Mesendoderm (in vitro differentiated cells): ENCODE measurements at regions not wholly inside any gene's neighbourhood (a gene's known extent, or its start where the extent isn't known, plus 50 kb on each side); places are given as distances from the start of the nearest gene placed in this dataset.

Source experiments
- DNase-seq: peaks from one replicate; pipeline ENCODE4 v3.0.0; 2013
- H2AK5ac ChIP-seq: 2 replicates; pipeline ENCODE4 v1.6.1; 2013; ENCODE audit warnings: low read length, inconsistent platforms
- H2BK120ac ChIP-seq: 2 replicates; pipeline ENCODE4 v1.6.1; 2013; ENCODE audit warnings: low read depth, mild to moderate bottlenecking, low read length, moderate library complexity, mixed read lengths
- H2BK15ac ChIP-seq: replicated peaks from 2 replicates; pipeline ENCODE4 v1.6.1; 2013; ENCODE audit warnings: low read depth, mild to moderate bottlenecking, moderate library complexity
- H2BK5ac ChIP-seq: 2 replicates; pipeline ENCODE4 v1.6.1; 2013; ENCODE audit warnings: low read length, inconsistent platforms
- H3K18ac ChIP-seq: 2 replicates; pipeline ENCODE4 v1.6.1; 2013; ENCODE audit warnings: mild to moderate bottlenecking, low read length, mixed read lengths
- H3K23ac ChIP-seq: one replicate; pipeline ENCODE4 v1.6.1; 2013; ENCODE audit warnings: low read length
- H3K27ac ChIP-seq: 2 replicates; pipeline ENCODE4 v1.5.1; 2013; ENCODE audit warnings: low read depth, mild to moderate bottlenecking, inconsistent platforms, low read length, moderate library complexity
- H3K27me3 ChIP-seq: 2 replicates; pipeline ENCODE4 v1.6.1; 2013; ENCODE audit warnings: low read length, control low read depth, mild to moderate bottlenecking, inconsistent platforms; ENCODE audit not compliant: insufficient read depth, poor library complexity
- H3K36me3 ChIP-seq: 2 replicates; pipeline ENCODE4 v1.6.1; 2013; ENCODE audit warnings: low read length, inconsistent platforms; ENCODE audit not compliant: control insufficient read depth, insufficient read depth
- H3K4ac ChIP-seq: one replicate; pipeline ENCODE4 v1.6.1; 2013; ENCODE audit warnings: low read depth, mild to moderate bottlenecking, low read length, moderate library complexity
- H3K4me1 ChIP-seq: 2 replicates; pipeline ENCODE4 v1.6.1; 2013; ENCODE audit warnings: low read depth, low read length, inconsistent platforms; ENCODE audit not compliant: control insufficient read depth
- H3K4me2 ChIP-seq: 2 replicates; pipeline ENCODE4 v1.6.1; 2013; ENCODE audit warnings: low read length
- H3K4me3 ChIP-seq: 2 replicates; pipeline ENCODE4 v1.5.1; 2013; ENCODE audit warnings: mild to moderate bottlenecking, low read length
- H3K56ac ChIP-seq: one replicate; pipeline ENCODE4 v1.6.1; 2013; ENCODE audit warnings: low read length
- H3K79me1 ChIP-seq: 2 replicates; pipeline ENCODE4 v1.6.1; 2013; ENCODE audit warnings: low read length, inconsistent platforms
- H3K79me2 ChIP-seq: 2 replicates; pipeline ENCODE4 v1.6.1; 2013; ENCODE audit warnings: mild to moderate bottlenecking, low read length; ENCODE audit not compliant: control insufficient read depth, insufficient read depth
- H3K9ac ChIP-seq: 2 replicates; pipeline ENCODE4 v1.6.1; 2013; ENCODE audit warnings: low read length, inconsistent platforms
- H4K5ac ChIP-seq: one replicate; pipeline ENCODE4 v1.6.1; 2013; ENCODE audit warnings: low read length
- H4K8ac ChIP-seq: one replicate; pipeline ENCODE4 v1.6.1; 2013; ENCODE audit warnings: low read depth, mild to moderate bottlenecking, control low read depth, low read length, moderate library complexity
- WGBS: extraction: QIAGEN DNeasy Blood & Tissue Kit; methylation state at CpG from one replicate; pipeline ENCODE4 v1.1.7; 2013; ENCODE audit warnings: low lambda C conversion rate, missing lambda C conversion rate; ENCODE audit not compliant: insufficient coverage; ENCODE audit errors: extremely low coverage; 5-methylcytosine and 5-hydroxymethylcytosine counted together

- no peaks in the 10 kb centered on the region for H3K27me3 ChIP-seq
- no peak overlapping the region for H3K27ac ChIP-seq
- H4K5ac ChIP-seq = no peak overlapping the region
- WGBS = no CpG with 5 or more reads among the region's 1 CpG
- no peak overlapping the region for H3K23ac ChIP-seq
- no peak for DNase-seq
- H3K79me2 ChIP-seq = no peaks in the 10 kb centered on the region
- no peak overlapping the region for H2AK5ac ChIP-seq
- H3K56ac ChIP-seq = no peak overlapping the region
- no peak overlapping the region for H3K18ac ChIP-seq
- no peaks in the 10 kb centered on the region for H3K36me3 ChIP-seq
- no peaks in the 10 kb centered on the region for H3K4me1 ChIP-seq
- H3K9ac ChIP-seq = no peak overlapping the region
- H3K4me3 ChIP-seq = no peak overlapping the region
- no peaks in the 10 kb centered on the region for H3K79me1 ChIP-seq
- no peak overlapping the region for H3K4me2 ChIP-seq
- no peak overlapping the region for H3K4ac ChIP-seq
- H2BK15ac ChIP-seq = no peak overlapping the region
- H2BK120ac ChIP-seq = no peak overlapping the region
- no peak overlapping the region for H2BK5ac ChIP-seq
- no peak overlapping the region for H4K8ac ChIP-seq
Observed at GRCh38 chr4:11585506-11585905, 156.8 kb upstream of the HS3ST1 start.

GRCh38 chr4:11568511-11568910 is 139.8 kb upstream of the HS3ST1 start:
- Histone ChIP-seq H4K5ac (no peak overlapping the region), H3K79me2 (no peaks in the 10 kb centered on the region), H3K4ac (no peak overlapping the region), H2AK5ac (no peak overlapping the region), H4K8ac (no peak overlapping the region), H3K4me1 (no peaks in the 10 kb centered on the region), H3K4me2 (no peak overlapping the region), H3K36me3 (no peaks in the 10 kb centered on the region), H2BK15ac (no peak overlapping the region), H3K18ac (no peak overlapping the region), H2BK120ac (no peak overlapping the region), H3K79me1 (no peaks in the 10 kb centered on the region), H3K27me3 (no peaks in the 10 kb centered on the region), H3K4me3 (no peak overlapping the region), H2BK5ac (no peak overlapping the region), H3K9ac (no peak overlapping the region), H3K23ac (no peak overlapping the region), H3K27ac (no peak overlapping the region), H3K56ac (no peak overlapping the region)
- no peak for DNase-seq

- H3K23ac ChIP-seq = no peak overlapping the region
- H3K27ac ChIP-seq = no peak overlapping the region
- no peak for DNase-seq
- no peak overlapping the region for H2BK120ac ChIP-seq
- no peaks in the 10 kb centered on the region for H3K79me2 ChIP-seq
- no peak overlapping the region for H3K56ac ChIP-seq
- H3K79me1 ChIP-seq = no peaks in the 10 kb centered on the region
- no peaks in the 10 kb centered on the region for H3K27me3 ChIP-seq
- H3K4ac ChIP-seq = no peak overlapping the region
- H3K4me1 ChIP-seq = no peaks in the 10 kb centered on the region
- H3K18ac ChIP-seq = no peak overlapping the region
- H3K4me2 ChIP-seq = no peak overlapping the region
- H3K36me3 ChIP-seq = no peaks in the 10 kb centered on the region
- no peak overlapping the region for H4K8ac ChIP-seq
- no peak overlapping the region for H2BK15ac ChIP-seq
- no peak overlapping the region for H2BK5ac ChIP-seq
- H3K4me3 ChIP-seq = no peak overlapping the region
- no peak overlapping the region for H2AK5ac ChIP-seq
- H3K9ac ChIP-seq = no peak overlapping the region
- 100% methylated on average over 1 of the region's 2 CpGs for WGBS
- no peak overlapping the region for H4K5ac ChIP-seq
Observed at GRCh38 chr4:11566444-11567022, 137.8 kb upstream of the HS3ST1 start.

- Histone ChIP-seq H3K4me3 (no peak overlapping the region), H2BK5ac (no peak overlapping the region), H3K79me2 (no peaks in the 10 kb centered on the region), H2AK5ac (no peak overlapping the region), H3K27ac (no peak overlapping the region), H3K27me3 (no peaks in the 10 kb centered on the region), H3K36me3 (no peaks in the 10 kb centered on the region), H3K23ac (no peak overlapping the region), H4K5ac (no peak overlapping the region), H3K56ac (no peak overlapping the region), H3K4me1 (no peaks in the 10 kb centered on the region), H3K79me1 (no peaks in the 10 kb centered on the region), H3K4ac (no peak overlapping the region), H3K18ac (no peak overlapping the region), H3K9ac (no peak overlapping the region), H2BK120ac (no peak overlapping the region), H3K4me2 (no peak overlapping the region), H2BK15ac (no peak overlapping the region), H4K8ac (no peak overlapping the region)
- WGBS = 100% methylated on average over 2 of the region's 2 CpGs
- no peak for DNase-seq
Observed at GRCh38 chr4:11565899-11566298, 137.2 kb upstream of the HS3ST1 start.

GRCh38 chr4:11565213-11565612 is 136.5 kb upstream of the HS3ST1 start:
- Histone ChIP-seq H3K4me3 (no peak overlapping the region), H2BK120ac (no peak overlapping the region), H3K56ac (no peak overlapping the region), H2AK5ac (no peak overlapping the region), H3K4me1 (no peaks in the 10 kb centered on the region), H2BK5ac (no peak overlapping the region), H4K8ac (no peak overlapping the region), H3K9ac (no peak overlapping the region), H3K4me2 (no peak overlapping the region), H3K27ac (no peak overlapping the region), H2BK15ac (no peak overlapping the region), H4K5ac (no peak overlapping the region), H3K27me3 (no peaks in the 10 kb centered on the region), H3K18ac (no peak overlapping the region), H3K4ac (no peak overlapping the region), H3K36me3 (no peaks in the 10 kb centered on the region), H3K79me1 (no peaks in the 10 kb centered on the region), H3K79me2 (no peaks in the 10 kb centered on the region), H3K23ac (no peak overlapping the region)
- DNase-seq = no peak
- no CpG with 5 or more reads among the region's 1 CpG for WGBS

- WGBS = no CpG with 5 or more reads among the region's 2 CpGs
- Histone ChIP-seq H3K4me3 (no peak overlapping the region), H4K8ac (no peak overlapping the region), H4K5ac (no peak overlapping the region), H3K4me1 (no peaks in the 10 kb centered on the region), H3K4me2 (no peak overlapping the region), H3K4ac (no peak overlapping the region), H3K9ac (no peak overlapping the region), H3K18ac (no peak overlapping the region), H2BK5ac (no peak overlapping the region), H2BK15ac (no peak overlapping the region), H2BK120ac (no peak overlapping the region), H3K27ac (no peak overlapping the region), H3K79me2 (no peaks in the 10 kb centered on the region), H2AK5ac (no peak overlapping the region), H3K27me3 (no peaks in the 10 kb centered on the region), H3K79me1 (no peaks in the 10 kb centered on the region), H3K56ac (no peak overlapping the region), H3K23ac (no peak overlapping the region), H3K36me3 (no peaks in the 10 kb centered on the region)
- DNase-seq = no peak
Observed at GRCh38 chr4:11564021-11564420, 135.3 kb upstream of the HS3ST1 start.
